CD4-positive, alpha-beta T cell treated with Interleukin-10 for 1 hour (primary cell): ENCODE measurements at regions not wholly inside any gene's neighbourhood (a gene's known extent, or its start where the extent isn't known, plus 50 kb on each side); places are given as distances from the start of the nearest gene placed in this dataset.

ENCODE experiments used
- DNase-seq: peaks from one replicate; pipeline ENCODE4 v3.0.0-alpha.2; 2020

GRCh38 chr6:87847135-87847829 is 145.2 kb upstream of the AKIRIN2 start:
- no peak for DNase-seq

- no peak for DNase-seq
Observed at GRCh38 chr6:87846434-87846833, 144.4 kb upstream of the AKIRIN2 start.

DNA sequence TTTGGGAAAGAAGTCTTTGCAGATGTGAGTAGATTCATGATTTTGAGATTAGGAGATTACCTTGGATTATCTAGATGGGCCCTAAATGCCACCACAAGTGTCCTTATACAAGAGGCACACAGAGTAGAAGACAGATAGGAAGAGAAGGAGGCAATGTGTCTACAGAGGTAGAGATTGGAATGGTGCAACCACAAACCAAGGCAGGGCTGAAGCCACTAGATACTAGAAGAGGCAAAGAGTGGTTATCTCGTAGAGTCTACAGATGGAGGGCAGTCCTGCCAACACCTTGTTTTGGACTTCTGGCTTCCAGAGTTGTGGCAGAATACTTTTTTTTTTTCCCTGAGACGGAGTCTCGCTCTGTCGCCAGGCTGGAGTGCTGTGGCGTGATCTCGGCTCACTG is 138.3 kb upstream of the AKIRIN2 start:
- no peak for DNase-seq

GRCh38 chr6:87837876-87838275 is 135.8 kb upstream of the AKIRIN2 start:
- DNase-seq, result no peak

DNA sequence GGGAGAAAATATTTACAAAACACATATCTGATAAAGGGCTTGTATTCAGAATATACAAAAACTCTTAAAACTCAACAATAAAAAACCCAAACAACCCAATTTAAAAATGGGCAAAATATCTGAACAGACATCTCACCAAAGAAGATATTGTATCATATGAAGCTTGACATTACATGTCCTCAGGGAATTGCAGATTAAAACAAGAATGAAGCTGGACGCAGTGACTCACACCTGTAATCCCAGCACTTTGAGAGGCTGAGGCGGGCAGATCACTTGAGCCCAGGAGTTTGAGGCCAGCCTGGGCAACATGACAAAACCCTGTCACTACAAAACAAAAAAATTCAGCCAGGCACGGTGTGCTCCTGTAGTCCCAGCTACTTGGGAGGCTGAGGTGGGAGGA is 135.4 kb upstream of the AKIRIN2 start:
- DNase-seq, result no peak

DNA sequence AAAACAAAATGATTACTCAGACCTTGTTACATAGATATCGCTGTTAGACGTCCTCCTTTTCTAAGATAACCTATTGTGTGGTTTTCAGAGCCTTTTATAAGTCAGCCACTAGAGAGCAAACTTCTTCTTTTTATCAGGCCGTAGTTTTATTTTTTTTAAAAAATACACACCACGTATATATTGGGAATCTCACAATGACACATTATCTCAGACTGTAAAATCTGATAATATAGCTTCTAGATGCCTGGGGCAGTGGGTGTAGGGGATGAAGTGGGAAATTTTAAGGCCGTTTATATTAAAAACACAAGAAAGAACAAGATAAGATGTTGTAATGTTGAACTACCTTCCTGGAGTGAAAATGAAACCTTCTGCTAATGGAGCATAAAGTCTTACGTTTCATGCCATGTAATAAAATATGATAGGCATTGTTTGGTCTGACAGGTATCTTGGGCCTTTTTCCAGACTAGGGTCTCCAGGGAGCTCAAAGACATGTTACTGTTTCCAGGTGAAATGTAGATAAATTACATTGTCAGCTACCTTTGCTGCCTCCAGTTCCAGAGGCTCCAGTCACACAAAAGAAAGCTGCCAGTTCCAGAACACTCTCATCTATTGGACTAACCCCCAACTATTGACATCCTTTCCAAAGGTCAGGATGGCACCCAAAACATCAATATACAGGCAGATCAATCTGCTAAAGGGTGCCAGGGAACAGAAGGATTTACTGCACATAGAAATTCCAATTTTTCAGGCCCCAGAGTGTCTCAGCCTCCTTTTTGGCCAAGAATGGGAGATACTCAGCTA is 130.2 kb upstream of the AKIRIN2 start:
- DNase-seq, result peak; percentile 45

- DNase-seq, result no peak
Observed at GRCh38 chr6:87830907-87831306, 128.9 kb upstream of the AKIRIN2 start.

GRCh38 chr6:87829622-87830121 is 127.6 kb upstream of the AKIRIN2 start:
- no peak for DNase-seq

GRCh38 chr6:87828044-87828443 is 126.0 kb upstream of the AKIRIN2 start:
- no peak for DNase-seq

- DNase-seq, result no peak
Observed at GRCh38 chr6:87827346-87827745, 125.3 kb upstream of the AKIRIN2 start.

- no peak for DNase-seq
Observed at GRCh38 chr6:87826424-87826823, 124.4 kb upstream of the AKIRIN2 start.

DNA sequence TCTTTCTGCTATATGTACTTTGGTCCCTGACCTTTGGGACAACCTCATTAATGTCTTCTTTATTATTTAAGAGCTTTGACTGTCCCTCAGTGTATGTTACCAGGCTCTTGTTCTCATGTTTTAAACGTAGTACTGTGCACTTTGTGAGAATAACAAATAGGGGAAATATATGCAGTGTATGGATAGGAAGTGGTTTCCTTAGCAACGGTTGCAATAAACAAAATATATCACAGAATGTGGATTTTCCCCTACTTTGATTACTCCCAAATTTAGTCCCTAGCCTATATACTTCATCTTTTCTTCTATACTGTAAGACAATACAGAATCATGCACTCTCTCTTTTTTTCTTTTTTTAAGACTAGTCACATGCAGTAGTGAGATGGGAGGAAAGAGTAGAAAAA is 123.8 kb upstream of the AKIRIN2 start:
- peak; percentile 57 for DNase-seq

DNA sequence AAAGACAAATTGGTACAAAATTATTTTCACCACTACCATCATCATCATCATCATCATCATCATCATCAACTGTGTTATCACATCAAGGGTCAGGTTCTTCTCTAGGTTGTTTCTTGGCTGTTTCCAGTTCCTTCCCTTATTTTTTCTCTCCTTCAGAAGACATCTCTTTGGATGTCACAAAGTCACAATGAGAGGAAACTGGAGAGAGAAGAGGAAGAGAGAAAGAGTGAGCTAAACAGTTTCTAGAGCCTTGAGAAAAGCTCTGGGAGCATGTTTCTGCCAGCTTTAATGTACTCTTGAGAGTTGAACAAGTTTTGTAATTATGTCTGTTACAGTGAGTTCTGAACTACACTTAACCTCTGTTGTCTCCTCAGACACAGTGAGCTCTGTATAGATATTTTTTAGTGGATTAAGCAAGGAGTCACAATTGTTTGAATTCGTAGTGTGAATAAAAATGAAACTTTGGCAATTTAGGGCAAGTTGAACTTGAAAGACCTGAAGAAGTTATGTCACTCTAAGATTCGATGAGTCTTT is 123.0 kb upstream of the AKIRIN2 start:
- no peak for DNase-seq

GRCh38 chr6:87822011-87822410 is 120.0 kb upstream of the AKIRIN2 start:
- DNase-seq, result no peak

GRCh38 chr6:87820343-87820984 is 118.4 kb upstream of the AKIRIN2 start:
- no peak for DNase-seq

DNA sequence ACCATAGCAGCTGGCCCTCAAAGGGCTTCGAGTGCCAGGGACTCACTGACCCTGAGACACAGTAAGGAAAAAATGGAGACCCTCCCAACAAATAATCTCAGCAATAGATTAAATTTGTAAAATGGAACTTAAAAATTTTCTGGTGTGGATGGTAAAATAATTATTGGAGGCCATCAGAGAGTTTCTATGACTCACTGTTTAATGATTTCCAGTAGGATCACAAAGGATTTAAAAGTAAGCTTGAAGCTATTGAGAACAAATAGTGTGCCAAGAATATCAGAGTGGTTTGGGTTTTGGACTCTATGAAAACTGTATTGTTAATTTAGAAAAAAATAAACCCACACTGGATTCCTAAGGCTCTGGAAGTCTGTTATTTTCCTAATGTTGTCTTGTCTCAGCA is 115.2 kb upstream of the AKIRIN2 start:
- DNase-seq, result no peak

DNA sequence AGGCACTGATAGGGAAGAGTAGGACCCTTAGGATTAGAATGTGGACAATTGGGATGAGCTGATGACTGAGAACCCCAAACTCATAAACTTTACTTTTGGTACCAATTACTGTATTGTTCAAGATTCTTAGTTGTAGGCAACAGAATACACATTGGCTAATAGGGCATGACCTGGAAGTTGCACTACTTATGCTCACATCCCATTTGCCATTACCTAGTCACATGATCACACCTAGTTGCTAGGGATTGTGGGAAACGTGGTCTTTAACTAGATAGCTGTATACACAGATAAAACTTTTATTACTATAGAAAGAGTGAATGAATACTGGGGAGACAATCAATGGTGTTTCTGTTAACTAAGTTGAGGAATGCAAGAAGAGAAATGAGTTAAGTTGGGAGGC is 113.4 kb upstream of the AKIRIN2 start:
- DNase-seq, result no peak

DNA sequence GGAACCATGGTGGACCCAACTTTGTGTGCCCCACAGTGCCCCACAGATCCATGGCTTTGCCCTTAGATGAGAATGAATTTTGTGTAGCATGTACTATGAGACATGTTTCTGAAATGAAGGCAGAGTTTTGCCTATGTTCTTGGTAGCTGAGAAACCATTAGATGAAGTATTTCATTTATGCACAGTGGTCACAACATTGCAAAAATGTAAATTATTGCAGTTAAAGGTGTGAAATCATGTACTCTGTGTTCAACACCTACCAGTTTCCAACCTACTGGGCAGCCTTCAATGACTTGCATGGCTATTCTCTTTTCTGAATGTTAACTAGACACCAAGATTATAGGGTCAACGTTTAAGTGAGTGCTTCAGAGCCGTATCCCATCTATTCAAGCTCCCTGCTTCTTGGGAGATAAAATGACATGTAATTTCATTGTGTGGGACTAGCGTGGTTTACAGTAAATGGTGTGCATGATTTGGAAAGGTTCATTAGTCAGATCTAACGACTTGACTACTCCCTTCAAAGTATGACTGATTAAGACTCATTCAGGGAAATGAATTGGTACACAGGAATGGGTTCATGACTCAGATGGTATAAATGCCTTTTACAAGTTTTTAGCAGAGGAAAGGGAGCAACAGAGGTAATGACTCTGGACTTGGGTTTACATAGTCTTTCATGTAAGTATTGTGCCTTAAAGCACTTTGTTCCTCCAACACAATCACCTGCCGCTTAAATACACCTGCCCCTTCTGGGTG is 106.1 kb upstream of the AKIRIN2 start:
- DNase-seq, result no peak

DNA sequence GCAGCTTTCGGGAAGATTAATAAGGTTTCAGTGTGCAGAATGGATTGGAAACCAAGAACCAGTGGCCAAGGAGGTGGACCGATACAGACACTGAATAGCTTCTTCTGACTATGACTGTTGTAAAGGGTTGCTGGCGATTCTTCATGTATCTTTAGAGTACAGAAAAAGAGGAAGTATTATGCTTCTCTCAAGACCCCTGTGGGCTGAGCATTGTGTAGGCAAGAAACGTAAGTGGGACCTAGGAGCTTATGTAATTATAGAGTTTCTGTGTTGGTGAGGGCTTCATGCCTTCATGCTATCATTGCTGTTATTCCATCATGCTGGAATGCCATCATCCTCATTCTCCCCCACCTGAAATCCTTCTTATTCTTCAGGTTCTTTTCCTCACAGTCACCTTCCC is 105.4 kb upstream of the AKIRIN2 start:
- no peak for DNase-seq

DNA sequence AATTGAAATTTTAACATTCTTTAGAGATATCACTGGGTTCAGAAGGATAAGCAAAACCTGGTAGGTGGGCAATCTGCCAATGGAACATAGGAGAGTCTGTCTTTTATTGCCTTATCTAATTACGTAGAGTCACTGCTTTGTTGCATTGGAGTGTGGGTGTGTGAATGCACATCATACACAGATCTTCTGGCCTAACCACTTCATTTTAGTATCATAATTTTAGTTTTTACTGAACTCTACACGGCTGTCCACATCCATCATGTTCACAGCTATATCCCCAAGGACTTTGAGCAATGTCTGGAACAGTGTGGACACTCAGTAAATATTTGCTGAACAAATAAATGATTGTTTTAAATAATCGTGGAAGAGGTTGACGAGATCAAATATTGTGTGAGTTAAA is 104.6 kb upstream of the AKIRIN2 start:
- DNase-seq, result no peak

DNA sequence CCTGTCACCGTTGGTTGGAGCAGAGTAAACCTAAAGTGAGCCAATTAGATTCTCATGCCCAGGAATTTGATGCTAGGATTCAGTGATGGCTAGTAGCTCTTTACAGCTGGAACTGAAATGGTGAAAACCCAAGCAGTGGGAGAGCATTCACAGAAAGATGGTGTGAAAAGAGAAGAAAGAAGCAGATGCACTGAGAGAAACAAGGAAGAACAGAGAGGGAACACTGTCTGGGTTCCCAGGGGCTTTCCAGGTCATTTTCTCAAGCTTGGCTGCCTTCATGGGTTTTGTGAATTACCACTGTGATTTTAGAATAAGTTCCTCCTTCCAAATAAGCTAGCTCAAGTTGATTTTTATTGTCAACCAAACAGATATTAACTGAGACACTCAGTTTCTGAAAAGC is 104.1 kb upstream of the AKIRIN2 start:
- no peak for DNase-seq

DNA sequence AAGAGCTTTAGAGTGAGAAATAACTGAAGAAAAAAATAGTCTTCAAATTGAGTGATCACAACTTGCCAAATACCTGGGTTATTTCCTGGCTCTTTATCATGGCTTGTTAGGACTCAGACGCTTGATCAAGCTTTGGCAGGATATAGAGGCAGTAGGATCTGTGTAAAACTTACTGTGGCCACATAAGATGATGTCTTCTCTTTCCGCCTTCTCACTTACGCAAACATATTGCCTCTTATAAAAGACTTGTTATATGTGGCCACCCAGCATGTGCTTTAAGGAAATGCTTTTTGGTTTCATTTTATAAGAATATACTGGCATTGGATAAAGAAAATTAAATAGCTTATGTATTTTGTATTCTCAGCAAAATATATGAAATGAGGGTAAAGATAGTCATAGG is 101.8 kb upstream of the AKIRIN2 start:
- DNase-seq, result no peak

- no peak for DNase-seq
Observed at GRCh38 chr6:87799651-87800050, 97.6 kb upstream of the AKIRIN2 start.
